KMS-11 (cell line): ENCODE measurements at regions not wholly inside any gene's neighbourhood (a gene's known extent, or its start where the extent isn't known, plus 50 kb on each side); places are given as distances from the start of the nearest gene placed in this dataset.
"Not testable (repeated sequence)": the region's sequence is repeated elsewhere in the genome, so short reads cannot be mapped to it uniquely, and the experiment has no call there.

Source experiments
- H2AFZ ChIP-seq: fragments of 200-600 bp; sonication (generic); 2 replicates; pipeline ENCODE4 v1.6.1; 2016; ENCODE audit warnings: antibody characterized with exemption, mixed run types, low read depth
- H3K27ac ChIP-seq: fragments of 200-600 bp; sonication (generic); 2 replicates; pipeline ENCODE4 v1.6.1; 2016; ENCODE audit warnings: mild to moderate bottlenecking, mixed run types
- H3K27me3 ChIP-seq: fragments of 200-600 bp; sonication (generic); 2 replicates; pipeline ENCODE4 v1.6.1; 2017; ENCODE audit warnings: mild to moderate bottlenecking, low read depth, mixed run types, moderate library complexity; ENCODE audit not compliant: insufficient read depth
- H3K36me3 ChIP-seq: fragments of 200-600 bp; sonication (generic); 2 replicates; pipeline ENCODE4 v1.6.1; 2017; ENCODE audit warnings: mild to moderate bottlenecking, mixed run types; ENCODE audit not compliant: insufficient read depth
- H3K4me1 ChIP-seq: fragments of 200-600 bp; sonication (generic); 2 replicates; pipeline ENCODE4 v1.6.1; 2016; ENCODE audit warnings: mild to moderate bottlenecking, low read depth, mixed run types; ENCODE audit not compliant: poor library complexity, severe bottlenecking
- H3K4me2 ChIP-seq: fragments of 200-600 bp; sonication (generic); 2 replicates; pipeline ENCODE4 v1.7.0; 2016; ENCODE audit warnings: mild to moderate bottlenecking, mixed run types
- H3K4me3 ChIP-seq: fragments of 200-600 bp; sonication (generic); IDR thresholded peaks from 2 replicates; pipeline ENCODE4 v1.6.1; 2017; ENCODE audit warnings: low read depth, low read length, mixed read lengths; ENCODE audit not compliant: insufficient read depth
- H3K79me2 ChIP-seq: fragments of 200-600 bp; sonication (generic); 2 replicates; pipeline ENCODE4 v1.6.1; 2016; ENCODE audit warnings: low read depth, mixed run types; ENCODE audit not compliant: insufficient read depth
- H3K9ac ChIP-seq: fragments of 200-600 bp; sonication (generic); 2 replicates; pipeline ENCODE4 v1.6.1; 2016; ENCODE audit warnings: mild to moderate bottlenecking, mixed run types
- H4K20me1 ChIP-seq: fragments of 200-600 bp; sonication (generic); 2 replicates; pipeline ENCODE4 v1.6.1; 2016; ENCODE audit warnings: mild to moderate bottlenecking, mixed run types; ENCODE audit not compliant: insufficient read depth
- CTCF ChIP-seq: fragments of 200-600 bp; sonication (generic); conservative IDR thresholded peaks from 2 replicates; pipeline ENCODE4 v1.6.1; 2017; ENCODE audit warnings: low read depth, mild to moderate bottlenecking, antibody characterized with exemption, low read length, moderate library complexity, mixed read lengths

- Histone ChIP-seq H3K79me2 (no peaks in the 10 kb centered on the region), H4K20me1 (no peaks in the 10 kb centered on the region), H3K4me1 (no peaks in the 10 kb centered on the region), H3K9ac (no peak overlapping the region), H3K36me3 (no peaks in the 10 kb centered on the region), H3K27me3 (no peaks in the 10 kb centered on the region), H3K27ac (no peak overlapping the region), H2AFZ (no peak overlapping the region; the same call in 1 of the 2 replicates), H3K4me2 (no peak overlapping the region), H3K4me3 (no peak overlapping the region)
- no peak for TF ChIP-seq CTCF
These were observed 63.1 kb upstream of the CACNA2D1 start for GRCh38 chr7:82506702-82507101.

DNA sequence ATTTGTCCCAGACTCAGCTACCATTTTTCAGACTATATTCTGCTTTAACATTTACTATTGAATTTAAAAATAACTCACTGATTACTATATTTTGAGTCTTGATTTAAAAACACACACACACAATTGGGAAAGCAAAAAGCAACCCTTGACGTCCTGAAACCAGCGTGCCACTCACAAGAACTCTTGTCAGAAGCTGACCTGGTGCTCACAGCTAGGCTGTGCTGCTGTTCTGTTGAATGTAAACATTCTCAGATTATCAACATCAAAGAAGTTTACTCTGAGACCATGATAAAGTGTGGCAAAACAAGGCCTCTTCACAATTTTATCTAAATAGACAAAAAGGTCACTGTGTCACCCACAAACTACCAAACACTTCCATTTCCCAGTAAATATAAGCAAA, 62.6 kb upstream of the CACNA2D1 start:
- no peak overlapping the region for H3K4me3 ChIP-seq
- H3K79me2 ChIP-seq = no peaks in the 10 kb centered on the region
- H3K27me3 ChIP-seq = no peaks in the 10 kb centered on the region
- H3K9ac ChIP-seq = no peak overlapping the region
- H3K4me1 ChIP-seq = no peaks in the 10 kb centered on the region
- no peak overlapping the region for H2AFZ ChIP-seq
- H3K27ac ChIP-seq = no peak overlapping the region
- TF ChIP-seq CTCF = no peak
- no peaks in the 10 kb centered on the region for H4K20me1 ChIP-seq
- H3K36me3 ChIP-seq = no peaks in the 10 kb centered on the region
- H3K4me2 ChIP-seq = no peak overlapping the region

DNA sequence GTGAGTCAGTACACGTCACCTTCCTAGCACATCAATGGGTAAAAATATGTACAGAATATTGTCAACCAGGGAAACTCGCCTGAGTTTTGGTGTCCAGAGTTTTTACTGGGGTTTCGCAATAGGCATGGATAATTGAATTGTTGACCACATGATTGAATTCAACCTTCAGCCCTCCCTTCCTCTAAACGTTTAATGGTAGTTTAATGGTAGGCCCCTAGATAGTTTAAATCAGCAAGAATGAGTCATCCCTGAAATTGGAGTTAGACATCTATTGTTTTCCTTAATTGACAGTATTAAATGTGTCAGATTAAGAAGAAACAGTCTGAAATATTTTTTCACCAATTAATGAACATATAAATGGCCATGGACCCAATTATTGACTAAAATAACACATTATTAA, 57.8 kb upstream of the CACNA2D1 start:
- H2AFZ ChIP-seq = no peak overlapping the region
- TF ChIP-seq CTCF = no peak
- H3K27me3 ChIP-seq = no peaks in the 10 kb centered on the region
- H3K36me3 ChIP-seq = no peaks in the 10 kb centered on the region
- H3K27ac ChIP-seq = no peak overlapping the region
- no peaks in the 10 kb centered on the region for H3K79me2 ChIP-seq
- no peaks in the 10 kb centered on the region for H3K4me1 ChIP-seq
- H3K9ac ChIP-seq = no peak overlapping the region
- no peaks in the 10 kb centered on the region for H4K20me1 ChIP-seq
- no peak overlapping the region for H3K4me3 ChIP-seq
- no peak overlapping the region for H3K4me2 ChIP-seq

DNA sequence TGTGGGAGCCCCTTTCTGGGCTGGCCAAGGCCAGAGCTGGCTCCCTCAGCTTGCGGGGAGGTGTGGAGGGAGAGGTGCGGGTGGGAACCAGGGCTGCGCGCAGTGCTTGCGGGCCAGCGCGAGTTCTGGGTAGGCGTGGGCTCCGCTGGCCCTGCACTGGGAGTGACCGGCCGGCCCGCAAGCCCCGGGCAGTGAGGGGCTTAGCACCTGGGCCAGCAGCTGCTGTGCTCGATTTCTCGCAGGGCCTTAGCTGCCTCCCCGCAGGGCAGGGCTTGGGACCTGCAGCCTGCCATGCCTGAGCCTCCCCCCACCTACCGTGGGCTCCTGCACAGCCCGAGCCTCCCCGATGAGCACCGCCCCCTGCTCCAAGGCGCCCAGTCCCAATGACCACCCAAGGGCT, 56.0 kb upstream of the CACNA2D1 start:
- not testable (repeated sequence) for H3K4me2 ChIP-seq, H3K79me2 ChIP-seq, H3K4me1 ChIP-seq, H3K4me3 ChIP-seq, H3K27me3 ChIP-seq, H2AFZ ChIP-seq, H4K20me1 ChIP-seq, H3K36me3 ChIP-seq, H3K27ac ChIP-seq, H3K9ac ChIP-seq

- TF ChIP-seq CTCF = no peak
- no peaks in the 10 kb centered on the region for H4K20me1 ChIP-seq
- no peak overlapping the region for H2AFZ ChIP-seq
- H3K27me3 ChIP-seq = no peaks in the 10 kb centered on the region
- no peak overlapping the region for H3K27ac ChIP-seq
- H3K4me1 ChIP-seq = no peaks in the 10 kb centered on the region
- no peaks in the 10 kb centered on the region for H3K36me3 ChIP-seq
- no peak overlapping the region for H3K4me2 ChIP-seq
- no peaks in the 10 kb centered on the region for H3K79me2 ChIP-seq
- no peak overlapping the region for H3K9ac ChIP-seq
- H3K4me3 ChIP-seq = no peak overlapping the region
These were observed 50.8 kb upstream of the CACNA2D1 start for GRCh38 chr7:82494420-82494819.
